Calu3 (cell line): ENCODE measurements at regions not wholly inside any gene's neighbourhood (a gene's known extent, or its start where the extent isn't known, plus 50 kb on each side); places are given as distances from the start of the nearest gene placed in this dataset.

Source experiments
- BruUV-seq: library from RNA; stranded (reverse); fragments of 400-500 nt; replicated peaks from 2 replicates; lab custom pipeline; 2021; lab: Mats Ljungman, UMichigan
- CTCF ChIA-PET: fragments of 300-600 bp; sonication (Branson Sonifier 250); formaldehyde crosslinking; loops from one replicate; lab custom pipeline; 2022; ENCODE audit warnings: antibody characterized with exemption; lab: Charles Lee
- DNase-seq: peaks from one replicate; pipeline ENCODE4 v3.0.0; 2022
- H3K27ac Mint-ChIP-seq: one replicate; pipeline ENCODE4 v1.8.0; 2022; ENCODE audit warnings: mixed read lengths; ENCODE audit not compliant: unreplicated experiment
- H3K27me3 Mint-ChIP-seq: one replicate; pipeline ENCODE4 v1.8.0; 2022; ENCODE audit warnings: mixed read lengths; ENCODE audit not compliant: unreplicated experiment
- H3K36me3 Mint-ChIP-seq: one replicate; pipeline ENCODE4 v1.8.0; 2022; ENCODE audit warnings: mild to moderate bottlenecking, moderate library complexity, mixed read lengths; ENCODE audit not compliant: insufficient read depth, unreplicated experiment
- H3K4me1 Mint-ChIP-seq: one replicate; pipeline ENCODE4 v1.8.0; 2022; ENCODE audit warnings: mild to moderate bottlenecking, low read depth, mixed read lengths; ENCODE audit not compliant: unreplicated experiment
- H3K4me3 Mint-ChIP-seq: one replicate; pipeline ENCODE4 v1.8.0; 2022; ENCODE audit warnings: mild to moderate bottlenecking, low read depth, moderate library complexity, mixed read lengths; ENCODE audit not compliant: unreplicated experiment
- H3K9me3 Mint-ChIP-seq: one replicate; pipeline ENCODE4 v1.8.0; 2022; ENCODE audit warnings: low read depth, mixed read lengths; ENCODE audit not compliant: unreplicated experiment
- intact Hi-C: fragments of 100-400 bp; cut with micrococcal nuclease; formaldehyde crosslinking; loops from one replicate; pipeline ENCODE4 v1.10.0; 2022; ENCODE audit not compliant: unreplicated experiment
- TF ChIP-seq, protein P1 (sequence below): fragments of 200-600 bp; IDR thresholded peaks from one replicate; pipeline ENCODE4 v1.8.0; 2022; ENCODE audit warnings: antibody characterized with exemption; ENCODE audit not compliant: unreplicated experiment

DNA sequence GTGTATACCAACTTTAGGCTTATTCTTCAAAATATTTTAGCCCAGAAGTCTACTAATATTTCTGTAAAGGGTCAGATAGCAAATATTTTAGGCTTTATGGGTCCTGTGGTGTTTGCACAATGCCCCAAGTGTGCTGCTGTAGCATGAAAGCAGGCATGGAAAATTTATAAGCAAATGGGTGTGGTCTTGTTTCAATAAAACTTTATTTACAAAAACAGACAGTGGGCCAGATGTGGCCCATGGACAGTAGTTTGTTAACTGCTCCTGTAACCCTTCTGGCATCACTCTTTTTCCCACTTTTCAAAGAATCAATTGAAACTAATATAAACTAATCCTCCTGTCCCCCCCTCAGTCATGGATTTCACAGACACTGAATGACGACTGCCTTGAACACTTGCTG is 410.7 kb downstream of the SHISA9 start:
- TF ChIP-seq, protein P1, sequence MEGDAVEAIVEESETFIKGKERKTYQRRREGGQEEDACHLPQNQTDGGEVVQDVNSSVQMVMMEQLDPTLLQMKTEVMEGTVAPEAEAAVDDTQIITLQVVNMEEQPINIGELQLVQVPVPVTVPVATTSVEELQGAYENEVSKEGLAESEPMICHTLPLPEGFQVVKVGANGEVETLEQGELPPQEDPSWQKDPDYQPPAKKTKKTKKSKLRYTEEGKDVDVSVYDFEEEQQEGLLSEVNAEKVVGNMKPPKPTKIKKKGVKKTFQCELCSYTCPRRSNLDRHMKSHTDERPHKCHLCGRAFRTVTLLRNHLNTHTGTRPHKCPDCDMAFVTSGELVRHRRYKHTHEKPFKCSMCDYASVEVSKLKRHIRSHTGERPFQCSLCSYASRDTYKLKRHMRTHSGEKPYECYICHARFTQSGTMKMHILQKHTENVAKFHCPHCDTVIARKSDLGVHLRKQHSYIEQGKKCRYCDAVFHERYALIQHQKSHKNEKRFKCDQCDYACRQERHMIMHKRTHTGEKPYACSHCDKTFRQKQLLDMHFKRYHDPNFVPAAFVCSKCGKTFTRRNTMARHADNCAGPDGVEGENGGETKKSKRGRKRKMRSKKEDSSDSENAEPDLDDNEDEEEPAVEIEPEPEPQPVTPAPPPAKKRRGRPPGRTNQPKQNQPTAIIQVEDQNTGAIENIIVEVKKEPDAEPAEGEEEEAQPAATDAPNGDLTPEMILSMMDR, result no peak
- intact Hi-C loops, result no loop called here
- no TSS peak for BruUV-seq
- H3K27me3 Mint-ChIP-seq, result no peaks in the 10 kb centered on the region
- peaks cover 6% of the 10 kb centered on the region for H3K9me3 Mint-ChIP-seq
- no peaks in the 10 kb centered on the region for H3K4me1 Mint-ChIP-seq
- H3K27ac Mint-ChIP-seq, result no peak overlapping the region
- DNase-seq, result no peak
- H3K4me3 Mint-ChIP-seq, result no peak overlapping the region
- no peaks in the 10 kb centered on the region for H3K36me3 Mint-ChIP-seq
- CTCF ChIA-PET, result no interaction called here

DNA sequence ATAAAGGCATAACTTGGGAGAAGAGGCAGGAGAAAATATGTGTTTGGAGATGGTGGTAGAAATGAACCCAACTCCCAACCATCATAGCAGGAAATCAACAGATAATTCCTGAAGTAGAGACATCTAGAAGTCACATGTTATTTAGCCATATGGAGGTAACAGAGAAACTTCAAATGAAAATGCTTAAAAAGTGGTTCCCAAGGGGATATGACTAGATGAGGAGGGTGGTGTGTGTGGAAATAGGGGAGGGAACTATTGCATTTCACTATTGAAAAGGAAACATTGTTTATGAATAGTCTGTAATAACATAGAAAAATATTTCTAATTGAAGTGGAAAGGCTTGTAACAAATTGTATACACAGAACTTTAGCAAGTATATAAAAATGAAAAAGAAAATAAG is 412.0 kb downstream of the SHISA9 start:
- Mint-ChIP-seq H3K9me3 (peaks cover 10% of the 10 kb centered on the region), H3K4me1 (no peaks in the 10 kb centered on the region), H3K36me3 (no peaks in the 10 kb centered on the region), H3K27me3 (no peaks in the 10 kb centered on the region), H3K27ac (no peak overlapping the region), H3K4me3 (no peak overlapping the region)
- intact Hi-C loops, result no loop called here
- TF ChIP-seq, protein P1, result no peak
- BruUV-seq, result no TSS peak
- DNase-seq, result no peak
- CTCF ChIA-PET, result no interaction called here

DNA sequence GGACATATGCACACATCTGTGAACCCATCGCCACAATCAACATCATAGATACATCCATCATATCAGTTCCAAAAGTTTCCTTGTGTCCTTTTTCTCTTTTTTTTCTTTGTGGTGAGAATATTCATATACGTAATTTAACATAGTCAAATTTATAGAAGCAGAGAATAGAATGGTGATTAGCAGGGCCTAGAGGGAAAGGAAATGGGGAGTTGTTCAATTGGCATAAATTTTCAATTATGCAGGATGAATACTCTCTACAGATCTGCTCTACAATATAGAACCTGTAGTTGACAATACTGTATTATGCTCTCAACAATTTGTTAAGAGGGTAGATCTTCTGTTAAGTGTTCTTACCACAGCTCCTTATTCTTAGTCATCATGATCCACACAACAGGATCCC is 413.2 kb downstream of the SHISA9 start:
- TF ChIP-seq, protein P1, result no peak
- CTCF ChIA-PET, result no interaction called here
- H3K27ac Mint-ChIP-seq, result no peak overlapping the region
- no TSS peak for BruUV-seq
- intact Hi-C loops, result no loop called here
- H3K27me3 Mint-ChIP-seq, result no peaks in the 10 kb centered on the region
- no peaks in the 10 kb centered on the region for H3K4me1 Mint-ChIP-seq
- H3K9me3 Mint-ChIP-seq, result peaks cover 10% of the 10 kb centered on the region
- no peak overlapping the region for H3K4me3 Mint-ChIP-seq
- H3K36me3 Mint-ChIP-seq, result no peaks in the 10 kb centered on the region
- DNase-seq, result no peak

- Mint-ChIP-seq H3K9me3 (peaks cover 10% of the 10 kb centered on the region), H3K27ac (no peak overlapping the region), H3K36me3 (no peaks in the 10 kb centered on the region), H3K4me3 (no peak overlapping the region), H3K27me3 (no peaks in the 10 kb centered on the region), H3K4me1 (no peaks in the 10 kb centered on the region)
- TF ChIP-seq, protein P1, result no peak
- CTCF ChIA-PET, result interaction anchor here (0.7 to 0.8 kb wide), 2 partner anchors 459 to 976 kb away, joined by 4 to 5 read pairs; no protein-coding TSS in a partner anchor
- no peak for DNase-seq
- no TSS peak for BruUV-seq
- intact Hi-C loops, result no loop called here
Observed at GRCh38 chr16:13315642-13316427, 414.4 kb downstream of the SHISA9 start.
